Cardiac fibroblast (primary cell): ENCODE measurements at regions not wholly inside any gene's neighbourhood (a gene's known extent, or its start where the extent isn't known, plus 50 kb on each side); places are given as distances from the start of the nearest gene placed in this dataset.
A peak's percentile ranks its signal among the peaks of the same experiment; 100 is the strongest.

Experiments
- DNase-seq, 2 donors: peaks; one replicate each; pipeline versions ENCODE4 v3.0.0 to v3.0.0-alpha.2; 2010; ENCODE audit warnings: low read depth in 2 of 2
- H3K4me3 ChIP-seq, 2 donors: replicated peaks in 1 of 2; 1 replicate in 1 of 2; 2 replicates in 1 of 2; pipeline ENCODE4 v1.5.1; 2011; ENCODE audit warnings: low read depth in 2 of 2, low read length in 2 of 2, mild to moderate bottlenecking in 2 of 2, moderate library complexity in 1 of 2
- CTCF ChIP-seq: IDR thresholded peaks from one replicate; pipeline ENCODE4 v1.5.1; 2011; ENCODE audit warnings: low read depth, mild to moderate bottlenecking, low read length, inconsistent platforms

DNA sequence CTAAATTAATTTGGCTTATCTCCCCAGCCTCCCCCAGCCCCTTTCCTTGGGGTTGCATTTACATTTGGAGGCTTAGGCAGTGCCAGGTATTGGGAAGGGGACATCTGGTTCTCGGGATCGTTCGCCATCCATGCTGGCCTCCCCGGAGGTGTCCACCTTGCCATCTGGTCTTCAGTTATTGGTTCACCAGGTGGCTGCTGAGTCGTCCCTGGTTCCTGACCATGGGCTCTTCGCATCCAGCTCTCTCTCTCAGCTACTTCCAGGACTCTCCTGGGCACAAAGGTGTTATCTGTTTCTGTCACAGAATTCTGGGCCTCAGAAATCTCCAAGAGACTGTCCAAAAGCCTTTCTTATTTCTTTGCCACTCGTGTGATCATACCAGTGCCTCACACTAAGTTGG, 75.4 kb upstream of the SCOC start:
- TF ChIP-seq CTCF: no peak
- DNase-seq: no peak
- H3K4me3 ChIP-seq: no peak overlapping the region

GRCh38 chr4:140297221-140297570, 76.2 kb upstream of the SCOC start:
- H3K4me3 ChIP-seq: no peak overlapping the region
- no peak for DNase-seq
- TF ChIP-seq CTCF: no peak

- DNase-seq: peak; percentile 75 to 87
- peak overlapping the region in 1 of 2 donors; percentile 6 for H3K4me3 ChIP-seq
- TF ChIP-seq CTCF: no peak
Observed at GRCh38 chr4:140296335-140297220, 76.9 kb upstream of the SCOC start.

GRCh38 chr4:140293979-140294378, 79.5 kb upstream of the SCOC start:
- H3K4me3 ChIP-seq: no peak overlapping the region
- no peak for DNase-seq
- no peak for TF ChIP-seq CTCF

DNA sequence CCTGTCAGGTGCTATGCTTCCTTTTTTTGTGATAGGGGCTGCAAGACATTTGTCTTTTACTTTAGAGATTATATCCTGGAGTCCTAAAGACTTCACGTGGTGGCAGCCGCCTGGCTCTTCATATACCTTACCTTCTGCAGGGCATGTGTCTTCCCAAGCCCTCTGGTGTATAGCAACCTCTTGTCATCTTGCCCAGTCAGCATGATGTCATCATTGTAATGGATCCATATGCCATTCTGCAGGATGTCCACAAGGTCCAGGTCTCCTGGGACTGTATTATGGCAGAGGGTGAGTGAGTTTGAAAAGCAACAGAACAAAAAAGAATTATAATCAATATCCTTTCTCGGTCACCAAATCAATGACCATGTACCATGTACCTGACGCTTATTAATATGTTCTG, 82.2 kb upstream of the SCOC start:
- peak in 1 of 2 donors; percentile 27 for DNase-seq
- TF ChIP-seq CTCF: no peak
- no peak overlapping the region for H3K4me3 ChIP-seq

GRCh38 chr4:140289486-140289885, 84.0 kb upstream of the SCOC start:
- no peak overlapping the region for H3K4me3 ChIP-seq
- TF ChIP-seq CTCF: no peak
- no peak for DNase-seq

GRCh38 chr4:140286456-140286855, 87.0 kb upstream of the SCOC start:
- no peak overlapping the region for H3K4me3 ChIP-seq
- no peak for TF ChIP-seq CTCF
- no peak for DNase-seq
